Osteoblast (primary cell): ENCODE measurements at regions not wholly inside any gene's neighbourhood (a gene's known extent, or its start where the extent isn't known, plus 50 kb on each side); places are given as distances from the start of the nearest gene placed in this dataset.

Experiments used
- DNase-seq: peaks from one replicate; pipeline ENCODE4 v3.0.0; 2011; ENCODE audit warnings: low spot score, mixed read lengths; ENCODE audit not compliant: insufficient read length; ENCODE audit errors: missing footprints
- H2AFZ ChIP-seq: 2 replicates; pipeline ENCODE4 v1.6.0; 2011; ENCODE audit warnings: mild to moderate bottlenecking, low read length
- H3K27ac ChIP-seq: 2 replicates; pipeline ENCODE4 v1.5.1; 2011; ENCODE audit warnings: mild to moderate bottlenecking, low read depth, low read length, moderate library complexity
- H3K27me3 ChIP-seq: 2 replicates; pipeline ENCODE4 v1.6.0; 2012; ENCODE audit warnings: mild to moderate bottlenecking, control low read depth, inconsistent platforms, low read length, moderate library complexity; ENCODE audit not compliant: insufficient read depth
- H3K36me3 ChIP-seq: 2 replicates; pipeline ENCODE4 v1.5.1; 2011; ENCODE audit warnings: mild to moderate bottlenecking, low read length, control low read depth, moderate library complexity; ENCODE audit not compliant: insufficient read depth
- H3K4me1 ChIP-seq: 2 replicates; pipeline ENCODE4 v1.5.1; 2011; ENCODE audit warnings: mild to moderate bottlenecking, low read length, control low read depth, moderate library complexity; ENCODE audit not compliant: insufficient read depth
- H3K4me2 ChIP-seq: 2 replicates; pipeline ENCODE4 v1.6.0; 2011; ENCODE audit warnings: mild to moderate bottlenecking, low read length; ENCODE audit not compliant: insufficient read depth
- H3K4me3 ChIP-seq: fragments of 200-600 bp; sonication (generic); 3 replicates; pipeline ENCODE4 v1.5.1; 2012; ENCODE audit warnings: mild to moderate bottlenecking, low read length, inconsistent platforms; ENCODE audit not compliant: insufficient read depth
- H3K79me2 ChIP-seq: 2 replicates; pipeline ENCODE4 v1.6.0; 2012; ENCODE audit warnings: mild to moderate bottlenecking, low read length, control low read depth, inconsistent platforms; ENCODE audit not compliant: insufficient read depth
- H3K9me3 ChIP-seq: 2 replicates; pipeline ENCODE4 v1.5.1; 2011; ENCODE audit warnings: low read depth, low read length, control low read depth
- H4K20me1 ChIP-seq: 2 replicates; pipeline ENCODE4 v1.6.0; 2012; ENCODE audit warnings: mild to moderate bottlenecking, low read length, control low read depth; ENCODE audit not compliant: insufficient read depth
- TF ChIP-seq, protein P1 (sequence below): IDR thresholded peaks from 2 replicates; pipeline ENCODE4 v1.5.1; 2011; ENCODE audit warnings: mild to moderate bottlenecking, low read depth, low read length, moderate library complexity; ENCODE audit errors: extremely low read depth

DNA sequence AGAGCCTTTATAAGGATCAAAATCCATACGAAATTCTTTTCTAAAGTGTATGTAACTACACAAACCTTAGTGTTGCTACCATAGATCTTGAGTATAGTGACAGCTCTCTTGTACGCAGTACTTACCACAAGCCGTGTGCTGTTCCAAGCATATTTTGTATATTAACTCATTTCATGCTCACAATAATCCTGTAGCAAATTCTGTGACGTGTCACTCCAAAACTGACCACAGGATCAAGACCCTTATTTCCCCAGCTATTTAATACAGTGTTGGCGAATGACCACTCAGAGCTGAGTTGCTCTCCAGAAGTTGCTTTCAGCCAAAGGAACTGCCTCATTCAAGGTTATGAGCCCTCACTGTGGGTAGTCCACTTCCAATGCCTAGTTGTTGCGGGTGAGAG lies 169.8 kb downstream of the BTG1 start:
- Histone ChIP-seq H3K36me3 (no peaks in the 10 kb centered on the region), H3K4me1 (peaks cover 3% of the 10 kb centered on the region), H3K4me3 (no peak overlapping the region), H4K20me1 (no peaks in the 10 kb centered on the region), H3K27me3 (no peaks in the 10 kb centered on the region), H3K79me2 (no peaks in the 10 kb centered on the region), H3K27ac (no peak overlapping the region), H3K4me2 (no peak overlapping the region), H3K9me3 (no peaks in the 10 kb centered on the region), H2AFZ (no peak overlapping the region)
- TF ChIP-seq, protein P1, sequence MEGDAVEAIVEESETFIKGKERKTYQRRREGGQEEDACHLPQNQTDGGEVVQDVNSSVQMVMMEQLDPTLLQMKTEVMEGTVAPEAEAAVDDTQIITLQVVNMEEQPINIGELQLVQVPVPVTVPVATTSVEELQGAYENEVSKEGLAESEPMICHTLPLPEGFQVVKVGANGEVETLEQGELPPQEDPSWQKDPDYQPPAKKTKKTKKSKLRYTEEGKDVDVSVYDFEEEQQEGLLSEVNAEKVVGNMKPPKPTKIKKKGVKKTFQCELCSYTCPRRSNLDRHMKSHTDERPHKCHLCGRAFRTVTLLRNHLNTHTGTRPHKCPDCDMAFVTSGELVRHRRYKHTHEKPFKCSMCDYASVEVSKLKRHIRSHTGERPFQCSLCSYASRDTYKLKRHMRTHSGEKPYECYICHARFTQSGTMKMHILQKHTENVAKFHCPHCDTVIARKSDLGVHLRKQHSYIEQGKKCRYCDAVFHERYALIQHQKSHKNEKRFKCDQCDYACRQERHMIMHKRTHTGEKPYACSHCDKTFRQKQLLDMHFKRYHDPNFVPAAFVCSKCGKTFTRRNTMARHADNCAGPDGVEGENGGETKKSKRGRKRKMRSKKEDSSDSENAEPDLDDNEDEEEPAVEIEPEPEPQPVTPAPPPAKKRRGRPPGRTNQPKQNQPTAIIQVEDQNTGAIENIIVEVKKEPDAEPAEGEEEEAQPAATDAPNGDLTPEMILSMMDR, result no peak
- DNase-seq, result peak; percentile 31

DNA sequence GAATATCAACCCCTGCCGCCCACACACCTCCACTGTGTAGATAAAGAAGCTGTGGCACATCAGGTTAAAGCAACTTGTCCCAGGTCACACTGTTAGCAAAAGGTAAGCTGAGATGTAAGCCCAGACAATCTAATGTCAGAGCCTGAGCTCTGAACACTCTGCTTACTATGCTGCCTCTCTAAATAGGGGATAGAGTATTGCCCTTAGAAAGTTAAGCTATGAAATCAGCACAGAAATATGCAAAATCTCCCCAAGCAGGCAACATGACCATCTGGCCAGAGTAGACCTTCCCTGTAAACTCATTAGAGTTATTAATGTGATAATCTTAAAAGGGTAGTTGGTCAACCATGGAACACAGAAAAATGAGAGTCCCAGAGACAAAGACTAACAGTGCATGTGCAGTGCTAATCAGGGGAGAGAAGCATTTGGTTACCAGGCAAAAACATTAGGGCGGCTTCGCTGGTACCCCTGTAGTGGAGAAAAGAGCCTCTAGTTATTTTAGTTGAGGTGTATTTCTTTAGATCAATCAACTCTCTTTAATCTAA lies 171.0 kb downstream of the BTG1 start:
- Histone ChIP-seq H3K4me2 (no peak overlapping the region), H2AFZ (peak overlapping the region; percentile 0), H3K4me1 (peaks cover 3% of the 10 kb centered on the region), H3K27ac (no peak overlapping the region), H3K4me3 (no peak overlapping the region), H3K79me2 (no peaks in the 10 kb centered on the region), H3K9me3 (no peaks in the 10 kb centered on the region), H4K20me1 (no peaks in the 10 kb centered on the region), H3K36me3 (no peaks in the 10 kb centered on the region), H3K27me3 (no peaks in the 10 kb centered on the region)
- TF ChIP-seq, protein P1, result no peak
- DNase-seq, result peak; percentile 56

DNA sequence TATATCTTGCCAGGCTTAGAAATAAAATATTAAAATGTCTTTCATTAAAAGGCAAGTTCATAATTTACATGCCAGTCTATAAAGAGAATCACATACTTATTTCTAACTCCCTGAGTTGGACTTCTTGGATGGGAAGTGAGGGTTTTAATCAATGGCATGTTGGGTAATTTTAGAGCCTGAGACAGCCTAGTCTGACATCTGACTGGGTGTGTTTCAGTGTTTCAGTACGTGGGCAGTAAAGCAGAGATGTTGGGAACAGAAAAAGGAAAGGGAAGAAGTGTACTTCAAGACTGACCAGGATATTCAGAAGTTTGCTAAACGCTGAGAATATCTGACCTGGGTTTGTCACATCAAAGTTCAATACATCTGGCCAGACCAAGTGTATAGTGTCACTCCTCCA lies 171.8 kb downstream of the BTG1 start:
- no peaks in the 10 kb centered on the region for H3K9me3 ChIP-seq
- no peak overlapping the region for H2AFZ ChIP-seq
- no peak for DNase-seq
- no peaks in the 10 kb centered on the region for H4K20me1 ChIP-seq
- TF ChIP-seq, protein P1, result no peak
- H3K27me3 ChIP-seq, result no peaks in the 10 kb centered on the region
- H3K4me3 ChIP-seq, result no peak overlapping the region
- H3K27ac ChIP-seq, result no peak overlapping the region
- H3K4me1 ChIP-seq, result peaks cover 3% of the 10 kb centered on the region
- no peaks in the 10 kb centered on the region for H3K36me3 ChIP-seq
- H3K79me2 ChIP-seq, result no peaks in the 10 kb centered on the region
- H3K4me2 ChIP-seq, result no peak overlapping the region

DNA sequence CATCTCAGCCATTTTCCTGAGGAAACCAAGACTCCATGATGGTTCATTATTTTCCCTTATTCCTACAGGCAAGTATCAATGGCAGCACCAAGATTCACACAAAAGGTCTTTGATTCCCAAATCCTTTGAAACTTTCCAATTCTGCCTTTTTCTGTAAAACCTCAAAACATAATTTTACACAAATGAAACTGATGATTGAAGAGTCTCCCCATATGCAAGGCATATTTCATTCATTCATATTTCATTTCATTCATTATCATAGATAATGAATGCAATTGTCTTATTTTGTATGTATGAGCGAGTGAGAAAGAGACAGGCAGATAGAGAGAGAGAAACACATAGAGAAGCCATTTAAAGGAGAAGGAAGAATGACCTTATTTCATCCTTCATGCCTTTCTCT lies 172.8 kb downstream of the BTG1 start:
- TF ChIP-seq, protein P1, result no peak
- no peaks in the 10 kb centered on the region for H3K36me3 ChIP-seq

More for the DNA sequence above, 172.8 kb downstream of the BTG1 start:
- H2AFZ ChIP-seq, result no peak overlapping the region
- H3K4me1 ChIP-seq, result peaks cover 3% of the 10 kb centered on the region
- no peak overlapping the region for H3K4me3 ChIP-seq
- H3K27ac ChIP-seq, result no peak overlapping the region
- no peaks in the 10 kb centered on the region for H3K27me3 ChIP-seq
- no peaks in the 10 kb centered on the region for H3K79me2 ChIP-seq
- no peaks in the 10 kb centered on the region for H3K9me3 ChIP-seq
- no peak overlapping the region for H3K4me2 ChIP-seq
- no peaks in the 10 kb centered on the region for H4K20me1 ChIP-seq
- DNase-seq, result no peak
